WTC11 (cell line): ENCODE measurements at regions not wholly inside any gene's neighbourhood (a gene's known extent, or its start where the extent isn't known, plus 50 kb on each side); places are given as distances from the start of the nearest gene placed in this dataset.

Experiments used
- ATF6 ChIP-seq: sonication (generic); formaldehyde crosslinking; IDR thresholded peaks from 2 replicates; pipeline ENCODE4 v1.8.1; 2023; ENCODE audit warnings: mild to moderate bottlenecking, missing genetic modification reagents
- CTCF ChIP-seq: fragments of 200-600 bp; IDR thresholded peaks from 2 replicates; pipeline ENCODE4 v1.8.0; 2022; ENCODE audit warnings: antibody characterized with exemption
- E2F4 ChIP-seq: sonication (generic); formaldehyde crosslinking; IDR thresholded peaks from 2 replicates; pipeline ENCODE4 v1.8.1; 2022; ENCODE audit warnings: low read depth, mild to moderate bottlenecking, moderate library complexity, missing genetic modification reagents, borderline replicate concordance
- ETV6 ChIP-seq: sonication (generic); formaldehyde crosslinking; IDR thresholded peaks from 2 replicates; pipeline ENCODE4 v1.8.1; 2022; ENCODE audit warnings: mild to moderate bottlenecking, missing genetic modification reagents
- FOXK1 ChIP-seq: sonication (generic); formaldehyde crosslinking; IDR thresholded peaks from 2 replicates; pipeline ENCODE4 v1.8.0; 2022; ENCODE audit warnings: mild to moderate bottlenecking, moderate library complexity, missing genetic modification reagents
- JUN ChIP-seq: sonication (generic); formaldehyde crosslinking; IDR thresholded peaks from 2 replicates; pipeline ENCODE4 v1.8.0; 2023; ENCODE audit warnings: mild to moderate bottlenecking, missing genetic modification reagents
- KAT7 ChIP-seq: sonication (generic); formaldehyde crosslinking; IDR thresholded peaks from 2 replicates; pipeline ENCODE4 v1.8.1; 2023; ENCODE audit warnings: missing genetic modification reagents, mild to moderate bottlenecking, borderline replicate concordance
- OVOL2 ChIP-seq: fragments of 250-450 bp; sonication (Bioruptor Pico); IDR thresholded peaks from 2 replicates; pipeline ENCODE4 v1.9.0; 2021; ENCODE audit warnings: mild to moderate bottlenecking, borderline replicate concordance
- RELA ChIP-seq: sonication (generic); formaldehyde crosslinking; IDR thresholded peaks from 2 replicates; pipeline ENCODE4 v1.8.1; 2022; ENCODE audit warnings: missing genetic modification reagents, mild to moderate bottlenecking, borderline replicate concordance
- TEAD1 ChIP-seq: sonication (generic); formaldehyde crosslinking; IDR thresholded peaks from 2 replicates; pipeline ENCODE4 v1.8.0; 2022; ENCODE audit warnings: mild to moderate bottlenecking, missing genetic modification reagents
- ZBTB43 ChIP-seq: sonication (generic); formaldehyde crosslinking; IDR thresholded peaks from 2 replicates; pipeline ENCODE4 v1.8.1; 2023; ENCODE audit warnings: mild to moderate bottlenecking, missing genetic modification reagents
- ZNF121 ChIP-seq: sonication (generic); formaldehyde crosslinking; IDR thresholded peaks from 2 replicates; pipeline ENCODE4 v1.8.0; 2023; ENCODE audit warnings: missing genetic modification reagents
- ZNF423 ChIP-seq: fragments of 250-450 bp; sonication (Bioruptor Pico); IDR thresholded peaks from 2 replicates; pipeline ENCODE4 v2.1.2; 2022; ENCODE audit warnings: mild to moderate bottlenecking, moderate library complexity

- TF ChIP-seq CTCF = no peak
- no peak for TF ChIP-seq JUN (CRISPR knock-in tag)
- TF ChIP-seq TEAD1 (CRISPR knock-in tag) = no peak
- no peak for TF ChIP-seq ATF6 (CRISPR knock-in tag)
- TF ChIP-seq FOXK1 = no peak
- no peak for TF ChIP-seq OVOL2 (CRISPR knock-in tag)
- no peak for TF ChIP-seq KAT7 (CRISPR knock-in tag)
- no peak for TF ChIP-seq ETV6
- TF ChIP-seq E2F4 (CRISPR knock-in tag) = no peak
- no peak for TF ChIP-seq ZNF423 (CRISPR knock-in tag)
- no peak for TF ChIP-seq ZNF121 (CRISPR knock-in tag)
- TF ChIP-seq ZBTB43 (CRISPR knock-in tag) = no peak
- TF ChIP-seq RELA (CRISPR knock-in tag) = no peak
These were observed 213.9 kb downstream of the SOD2 start for GRCh38 chr6:159479146-159479545.
